HG02642 (cell line): ENCODE measurements at regions not wholly inside any gene's neighbourhood (a gene's known extent, or its start where the extent isn't known, plus 50 kb on each side); places are given as distances from the start of the nearest gene placed in this dataset.

Experiments
- ATAC-seq: cut with Tn5 transposase; IDR thresholded peaks from one replicate; pipeline ENCODE4 v1.9.1; 2021; ENCODE audit warnings: mild to moderate bottlenecking; ENCODE audit not compliant: unreplicated experiment, poor library complexity

GRCh38 chr16:61596655-61597054 lies 439.6 kb downstream of the CDH8 start:
- no peak for ATAC-seq

GRCh38 chr16:61595605-61596004 lies 440.6 kb downstream of the CDH8 start:
- ATAC-seq: no peak

GRCh38 chr16:61590577-61590976 lies 445.7 kb downstream of the CDH8 start:
- no peak for ATAC-seq

- ATAC-seq: no peak
Measured at GRCh38 chr16:61587526-61587925, 448.7 kb downstream of the CDH8 start.

GRCh38 chr16:61581417-61582046 lies 454.7 kb downstream of the CDH8 start:
- no peak for ATAC-seq

GRCh38 chr16:61580579-61580978 lies 455.7 kb downstream of the CDH8 start:
- ATAC-seq: no peak

- no peak for ATAC-seq
Measured at GRCh38 chr16:61579195-61579594, 457.0 kb downstream of the CDH8 start.

- ATAC-seq: no peak
Measured at GRCh38 chr16:61576476-61576875, 459.8 kb downstream of the CDH8 start.

GRCh38 chr16:61575617-61576016 lies 460.6 kb downstream of the CDH8 start:
- ATAC-seq: no peak

GRCh38 chr16:61569028-61569427 lies 467.2 kb downstream of the CDH8 start:
- ATAC-seq: no peak

- ATAC-seq: no peak
Measured at GRCh38 chr16:61564716-61565115, 471.5 kb downstream of the CDH8 start.

GRCh38 chr16:61555718-61556441 lies 480.4 kb downstream of the CDH8 start:
- ATAC-seq: no peak

GRCh38 chr16:61549327-61549726 lies 486.9 kb downstream of the CDH8 start:
- ATAC-seq: no peak

GRCh38 chr16:61547626-61548025 lies 488.6 kb downstream of the CDH8 start:
- no peak for ATAC-seq

GRCh38 chr16:61544165-61544564 lies 492.1 kb downstream of the CDH8 start:
- ATAC-seq: no peak

- ATAC-seq: no peak
Measured at GRCh38 chr16:61540216-61540615, 496.0 kb downstream of the CDH8 start.

- ATAC-seq: no peak
Measured at GRCh38 chr16:61530697-61531096, 505.5 kb downstream of the CDH8 start.

- ATAC-seq: no peak
Measured at GRCh38 chr16:61500851-61501250, 535.4 kb downstream of the CDH8 start.

GRCh38 chr16:61480250-61480649 lies 556.0 kb downstream of the CDH8 start:
- ATAC-seq: no peak

- ATAC-seq: no peak
Measured at GRCh38 chr16:61471737-61472136, 564.5 kb downstream of the CDH8 start.

- no peak for ATAC-seq
Measured at GRCh38 chr16:61471023-61471422, 565.2 kb downstream of the CDH8 start.

GRCh38 chr16:61465285-61465684 lies 571.0 kb downstream of the CDH8 start:
- no peak for ATAC-seq
